Activated CD8-positive, alpha-beta T cell treated with anti-CD3 and anti-CD28 coated beads for 36 hours (primary cell): ENCODE measurements at regions not wholly inside any gene's neighbourhood (a gene's known extent, or its start where the extent isn't known, plus 50 kb on each side); places are given as distances from the start of the nearest gene placed in this dataset.

Experiments used
- ATAC-seq: fragments of 200-7000 bp; cut with Tn5 transposase; one replicate; pipeline ENCODE4 v1.10.0; 2021; ENCODE audit warnings: mild to moderate bottlenecking, moderate library complexity
- CTCF ChIA-PET: fragments of 350-600 bp; sonication (Branson Sonifier 250); formaldehyde crosslinking; loops from one replicate; lab custom pipeline; 2021; ENCODE audit warnings: antibody characterized with exemption; lab: Charles Lee
- POLR2A ChIA-PET: fragments of 350-600 bp; sonication (Branson Sonifier 250); formaldehyde crosslinking; loops from one replicate; lab custom pipeline; 2021; ENCODE audit warnings: antibody characterized with exemption; lab: Charles Lee
- DNase-seq: peaks from one replicate; pipeline ENCODE4 v3.0.0-alpha.2; 2020
- H3K27ac Mint-ChIP-seq: one replicate; pipeline ENCODE4 v1.8.0; 2021; ENCODE audit warnings: mild to moderate bottlenecking, mixed read lengths
- H3K27me3 Mint-ChIP-seq: one replicate; pipeline ENCODE4 v1.8.0; 2021; ENCODE audit warnings: mixed read lengths
- H3K36me3 Mint-ChIP-seq: one replicate; pipeline ENCODE4 v1.8.0; 2021; ENCODE audit warnings: low read depth, mixed read lengths
- H3K4me1 Mint-ChIP-seq: one replicate; pipeline ENCODE4 v1.8.0; 2021; ENCODE audit warnings: low read depth, mixed read lengths
- H3K4me3 Mint-ChIP-seq: one replicate; pipeline ENCODE4 v1.8.0; 2021; ENCODE audit warnings: mild to moderate bottlenecking, moderate library complexity, mixed read lengths
- H3K9me3 Mint-ChIP-seq: one replicate; pipeline ENCODE4 v1.8.0; 2021; ENCODE audit warnings: mixed read lengths
- CTCF ChIP-seq: fragments of 200-600 bp; IDR thresholded peaks from one replicate; pipeline ENCODE4 v1.8.0; 2022; ENCODE audit warnings: antibody characterized with exemption, mild to moderate bottlenecking
- intact Hi-C: fragments of 100-400 bp; cut with micrococcal nuclease; formaldehyde crosslinking; loops from one replicate; pipeline ENCODE4 v1.10.0; 2022

- ChIA-PET POLR2A (no interaction called here), CTCF (interaction anchor here (0.8 kb wide), 1 partner anchor 11 kb away, joined by 3 read pairs; no protein-coding TSS in a partner anchor)
- H3K36me3 Mint-ChIP-seq, result no peaks in the 10 kb centered on the region
- peaks cover 10% of the 10 kb centered on the region for H3K9me3 Mint-ChIP-seq
- H3K27me3 Mint-ChIP-seq, result no peaks in the 10 kb centered on the region
- H3K27ac Mint-ChIP-seq, result no peak overlapping the region
- intact Hi-C loops, result no loop called here
- DNase-seq (no peak), ATAC-seq (no peak)
- H3K4me1 Mint-ChIP-seq, result no peaks in the 10 kb centered on the region
- TF ChIP-seq CTCF, result no peak
- no peak overlapping the region for H3K4me3 Mint-ChIP-seq
Measured at GRCh38 chr7:126305671-126306070, 947.1 kb downstream of the GRM8 start.

- Mint-ChIP-seq H3K4me3 (no peak overlapping the region), H3K27ac (no peak overlapping the region), H3K9me3 (peaks cover 10% of the 10 kb centered on the region), H3K4me1 (no peaks in the 10 kb centered on the region), H3K36me3 (no peaks in the 10 kb centered on the region), H3K27me3 (no peaks in the 10 kb centered on the region)
- ChIA-PET CTCF (no interaction called here), POLR2A (no interaction called here)
- TF ChIP-seq CTCF, result no peak
- DNase-seq (no peak), ATAC-seq (no peak)
- intact Hi-C loops, result no loop called here
Measured at GRCh38 chr7:126303926-126304325, 948.8 kb downstream of the GRM8 start.

GRCh38 chr7:126302639-126303038 lies 950.1 kb downstream of the GRM8 start:
- ATAC-seq, result no peak
- Mint-ChIP-seq H3K4me1 (no peaks in the 10 kb centered on the region), H3K27ac (no peak overlapping the region), H3K36me3 (no peaks in the 10 kb centered on the region), H3K27me3 (no peaks in the 10 kb centered on the region), H3K4me3 (no peak overlapping the region), H3K9me3 (peaks cover 12% of the 10 kb centered on the region)
- DNase-seq, result no peak
- ChIA-PET POLR2A (no interaction called here), CTCF (no interaction called here)
- intact Hi-C loops, result no loop called here
- TF ChIP-seq CTCF, result no peak

- ChIA-PET CTCF (no interaction called here), POLR2A (no interaction called here)
- no peaks in the 10 kb centered on the region for H3K4me1 Mint-ChIP-seq
- H3K9me3 Mint-ChIP-seq, result no peaks in the 10 kb centered on the region
- no peak overlapping the region for H3K4me3 Mint-ChIP-seq
- DNase-seq (no peak), ATAC-seq (no peak)
- no peak overlapping the region for H3K27ac Mint-ChIP-seq
- intact Hi-C loops, result no loop called here
- no peaks in the 10 kb centered on the region for H3K36me3 Mint-ChIP-seq
- no peaks in the 10 kb centered on the region for H3K27me3 Mint-ChIP-seq
- no peak for TF ChIP-seq CTCF
Measured at GRCh38 chr7:126286317-126286716, 966.4 kb downstream of the GRM8 start.

- intact Hi-C loops, result no loop called here
- H3K27ac Mint-ChIP-seq, result no peak overlapping the region
- TF ChIP-seq CTCF, result no peak
- ATAC-seq (no peak), DNase-seq (no peak)
- H3K9me3 Mint-ChIP-seq, result peaks cover 20% of the 10 kb centered on the region
- no peaks in the 10 kb centered on the region for H3K36me3 Mint-ChIP-seq
- H3K4me1 Mint-ChIP-seq, result no peaks in the 10 kb centered on the region
- ChIA-PET CTCF (no interaction called here), POLR2A (no interaction called here)
- no peak overlapping the region for H3K4me3 Mint-ChIP-seq
- H3K27me3 Mint-ChIP-seq, result no peaks in the 10 kb centered on the region
Measured at GRCh38 chr7:126236261-126236660, 1016.5 kb downstream of the GRM8 start.
